OCI-LY7 (cell line): ENCODE measurements at regions not wholly inside any gene's neighbourhood (a gene's known extent, or its start where the extent isn't known, plus 50 kb on each side); places are given as distances from the start of the nearest gene placed in this dataset.
"Not testable (repeated sequence)": the region's sequence is repeated elsewhere in the genome, so short reads cannot be mapped to it uniquely, and the experiment has no call there.

Experiments used
- BruUV-seq: library from RNA; stranded (reverse); fragments of 400-500 nt; replicated peaks from 2 replicates; lab custom pipeline; 2021; lab: Mats Ljungman, UMichigan
- CTCF ChIA-PET: fragments of 300-600 bp; sonication (Branson Sonifier 250); formaldehyde crosslinking; loops from one replicate; lab custom pipeline; 2022; ENCODE audit warnings: antibody characterized with exemption; ENCODE audit not compliant: unreplicated experiment; lab: Charles Lee
- POLR2A ChIA-PET: fragments of 300-600 bp; sonication (Branson Sonifier 250); formaldehyde crosslinking; loops from one replicate; lab custom pipeline; 2022; ENCODE audit warnings: antibody characterized with exemption; lab: Charles Lee
- DNase-seq: peaks from one replicate; pipeline ENCODE4 v3.0.0-alpha.2; 2015; ENCODE audit warnings: low spot score
- H2AFZ ChIP-seq: fragments of 200-600 bp; sonication (generic), shearing (Covaris generic); 2 replicates; pipeline ENCODE4 v1.6.1; 2014; ENCODE audit warnings: mild to moderate bottlenecking, antibody characterized with exemption, low read length, moderate library complexity
- H3K27ac ChIP-seq: fragments of 200-600 bp; sonication (generic); 2 replicates; pipeline ENCODE4 v1.5.1; 2014; ENCODE audit warnings: mixed run types, low read depth, mild to moderate bottlenecking, moderate library complexity, low read length, inconsistent platforms; ENCODE audit not compliant: poor library complexity, severe bottlenecking
- H3K36me3 ChIP-seq: fragments of 200-600 bp; sonication (generic); 2 replicates; pipeline ENCODE4 v1.6.1; 2014; ENCODE audit warnings: mild to moderate bottlenecking, antibody characterized with exemption, low read length, moderate library complexity, mixed read lengths; ENCODE audit not compliant: insufficient read depth
- H3K4me1 ChIP-seq: fragments of 200-600 bp; sonication (generic); 2 replicates; pipeline ENCODE4 v1.5.1; 2014; ENCODE audit warnings: mild to moderate bottlenecking, low read length; ENCODE audit not compliant: insufficient read depth, poor library complexity, severe bottlenecking
- H3K4me2 ChIP-seq: fragments of 200-600 bp; sonication (generic); 2 replicates; pipeline ENCODE4 v1.6.1; 2014; ENCODE audit warnings: mild to moderate bottlenecking, low read length
- H3K4me3 ChIP-seq: fragments of 200-600 bp; sonication (generic); 2 replicates; pipeline ENCODE4 v1.5.1; 2014; ENCODE audit warnings: mild to moderate bottlenecking, low read depth, low read length; ENCODE audit not compliant: poor library complexity, severe bottlenecking
- H3K79me2 ChIP-seq: fragments of 200-600 bp; sonication (generic); 2 replicates; pipeline ENCODE4 v1.6.1; 2016; ENCODE audit warnings: low read depth, mild to moderate bottlenecking, low read length, moderate library complexity, mixed read lengths; ENCODE audit not compliant: insufficient read depth
- H3K9me2 ChIP-seq: fragments of 200-600 bp; sonication (generic); 2 replicates; pipeline ENCODE4 v1.6.1; 2016; ENCODE audit warnings: mild to moderate bottlenecking, low read length, mixed read lengths; ENCODE audit not compliant: insufficient read depth
- H3K9me3 ChIP-seq: fragments of 200-600 bp; sonication (generic); 2 replicates; pipeline ENCODE4 v1.6.1; 2014; ENCODE audit warnings: mild to moderate bottlenecking, mixed run types, low read length, mixed read lengths
- H4K20me1 ChIP-seq: fragments of 200-600 bp; sonication (generic); 2 replicates; pipeline ENCODE4 v1.6.1; 2014; ENCODE audit warnings: mild to moderate bottlenecking, antibody characterized with exemption, low read length, moderate library complexity, mixed read lengths; ENCODE audit not compliant: insufficient read depth
- CTCF ChIP-seq: fragments of 200-600 bp; sonication (generic); conservative IDR thresholded peaks from 2 replicates; pipeline ENCODE4 v1.5.1; 2014; ENCODE audit warnings: mild to moderate bottlenecking, antibody characterized with exemption, low read length, moderate library complexity, mixed read lengths
- EZH2phosphoT487 ChIP-seq: fragments of 200-600 bp; sonication (generic); IDR thresholded peaks from 2 replicates; pipeline ENCODE4 v1.6.1; 2018; ENCODE audit warnings: low read depth, borderline replicate concordance, mild to moderate bottlenecking, mixed run types, antibody characterized with exemption, low read length, moderate library complexity, mixed read lengths
- intact Hi-C: fragments of 100-400 bp; cut with micrococcal nuclease; formaldehyde crosslinking; loops from one replicate; pipeline ENCODE4 v1.10.0; 2022; ENCODE audit not compliant: unreplicated experiment

GRCh38 chr5:56667692-56668091 lies 147.7 kb upstream of the MAP3K1 start:
- H2AFZ ChIP-seq, result no peak overlapping the region
- BruUV-seq, result no TSS peak
- H3K79me2 ChIP-seq, result peaks cover 9% of the 10 kb centered on the region; the same call in 1 of the 2 replicates
- H3K4me1 ChIP-seq, result peaks cover 59% of the 10 kb centered on the region
- ChIA-PET POLR2A (interaction anchor here (3.8 kb wide), 1 partner anchor 20 kb away, joined by 126 read pairs; no protein-coding TSS in a partner anchor), CTCF (no interaction called here)
- H3K9me2 ChIP-seq, result no peaks in the 10 kb centered on the region
- no peak for DNase-seq
- intact Hi-C loops, result no loop called here
- peaks cover 7% of the 10 kb centered on the region; the same call in 1 of the 2 replicates for H3K9me3 ChIP-seq
- no peak overlapping the region for H3K4me3 ChIP-seq
- no peaks in the 10 kb centered on the region for H3K36me3 ChIP-seq
- no peaks in the 10 kb centered on the region for H4K20me1 ChIP-seq
- H3K4me2 ChIP-seq, result peak overlapping the region; percentile 78
- H3K27ac ChIP-seq, result peak overlapping the region; percentile 97
- no peak for TF ChIP-seq CTCF
- no peak for TF ChIP-seq EZH2phosphoT487

GRCh38 chr5:56666901-56667300 lies 148.4 kb upstream of the MAP3K1 start:
- ChIA-PET CTCF (no interaction called here), POLR2A (interaction anchor here (0.5 to 0.6 kb wide), 2 partner anchors 173 to 229 kb away, joined by 3 to 4 read pairs; no protein-coding TSS in a partner anchor)
- Histone ChIP-seq H4K20me1 (no peaks in the 10 kb centered on the region), H3K9me2 (no peaks in the 10 kb centered on the region), H3K27ac (no peak overlapping the region), H3K4me1 (peaks cover 51% of the 10 kb centered on the region), H3K9me3 (peaks cover 7% of the 10 kb centered on the region; the same call in 1 of the 2 replicates), H3K79me2 (peaks cover 9% of the 10 kb centered on the region; the same call in 1 of the 2 replicates), H3K4me3 (no peak overlapping the region), H3K4me2 (no peak overlapping the region), H2AFZ (no peak overlapping the region), H3K36me3 (no peaks in the 10 kb centered on the region)
- no peak for DNase-seq
- TF ChIP-seq CTCF (no peak), EZH2phosphoT487 (no peak)
- BruUV-seq, result no TSS peak
- intact Hi-C loops, result no loop called here

- H3K9me2 ChIP-seq, H3K27ac ChIP-seq, H3K9me3 ChIP-seq, H3K36me3 ChIP-seq, intact Hi-C loops, H3K4me2 ChIP-seq, H2AFZ ChIP-seq, H3K4me3 ChIP-seq, H4K20me1 ChIP-seq, BruUV-seq, CTCF ChIA-PET, H3K79me2 ChIP-seq, DNase-seq: not testable (repeated sequence)
- H3K4me1 ChIP-seq, result peaks cover 33% of the 10 kb centered on the region
- POLR2A ChIA-PET, result interaction anchor here (1.3 kb wide), 1 partner anchor 22 kb away, joined by 8 read pairs; no protein-coding TSS in a partner anchor
These were observed 150.2 kb upstream of the MAP3K1 start for GRCh38 chr5:56665117-56665516.
